A673 (cell line): ENCODE measurements at regions not wholly inside any gene's neighbourhood (a gene's known extent, or its start where the extent isn't known, plus 50 kb on each side); places are given as distances from the start of the nearest gene placed in this dataset.

Experiments
- BruUV-seq: library from RNA; stranded (reverse); fragments of 400-500 nt; replicated peaks from 2 replicates; lab custom pipeline; 2021; lab: Mats Ljungman, UMichigan
- CTCF ChIA-PET: fragments of 300-600 bp; sonication (Branson Sonifier 250); formaldehyde crosslinking; loops from one replicate; lab custom pipeline; 2022; ENCODE audit warnings: antibody characterized with exemption; lab: Charles Lee
- POLR2A ChIA-PET: fragments of 300-600 bp; sonication (Branson Sonifier 250); formaldehyde crosslinking; loops from one replicate; lab custom pipeline; 2022; ENCODE audit warnings: antibody characterized with exemption; ENCODE audit not compliant: low non-redundant PET; lab: Charles Lee
- DNase-seq: peaks from one replicate; pipeline ENCODE4 v3.0.0-alpha.2; 2015; ENCODE audit warnings: low spot score
- H3K27ac ChIP-seq: fragments of 200-600 bp; sonication (generic); 2 replicates; pipeline ENCODE4 v1.5.1; 2016; ENCODE audit warnings: mixed run types, low read depth, mild to moderate bottlenecking, mixed read lengths, antibody characterized with exemption, low read length; ENCODE audit not compliant: poor library complexity, severe bottlenecking
- H3K27me3 ChIP-seq: fragments of 200-600 bp; sonication (generic); replicated peaks from 2 replicates; pipeline ENCODE4 v1.6.1; 2017; ENCODE audit warnings: mixed run types, low read depth, mild to moderate bottlenecking, mixed read lengths, antibody characterized with exemption, low read length; ENCODE audit not compliant: insufficient read depth, poor library complexity
- H3K36me3 ChIP-seq: fragments of 200-600 bp; sonication (generic); 2 replicates; pipeline ENCODE4 v1.6.1; 2016; ENCODE audit warnings: mixed run types, mild to moderate bottlenecking, mixed read lengths, antibody characterized with exemption, low read length; ENCODE audit not compliant: insufficient read depth, poor library complexity, severe bottlenecking
- H3K4me1 ChIP-seq: fragments of 200-600 bp; sonication (generic); 2 replicates; pipeline ENCODE4 v1.6.1; 2017; ENCODE audit warnings: mixed run types, mild to moderate bottlenecking, mixed read lengths, antibody characterized with exemption, low read length; ENCODE audit not compliant: insufficient read depth, poor library complexity, severe bottlenecking
- H3K4me3 ChIP-seq: fragments of 200-600 bp; sonication (generic); 2 replicates; pipeline ENCODE4 v1.5.1; 2016; ENCODE audit warnings: low read depth, mixed run types, mild to moderate bottlenecking, mixed read lengths, low read length; ENCODE audit not compliant: poor library complexity, severe bottlenecking
- H3K9me3 ChIP-seq: fragments of 200-600 bp; sonication (generic); 2 replicates; pipeline ENCODE4 v1.6.1; 2016; ENCODE audit warnings: mixed run types, low read depth, mild to moderate bottlenecking, mixed read lengths, antibody characterized with exemption, low read length; ENCODE audit not compliant: poor library complexity, severe bottlenecking
- EZH2 ChIP-seq: fragments of 200-600 bp; sonication (generic); IDR thresholded peaks from 2 replicates; pipeline ENCODE4 v1.6.1; 2017; ENCODE audit warnings: borderline replicate concordance, low read depth, mild to moderate bottlenecking, mixed read lengths, antibody characterized with exemption, low read length; ENCODE audit not compliant: poor library complexity, severe bottlenecking
- intact Hi-C: fragments of 100-400 bp; cut with micrococcal nuclease; formaldehyde crosslinking; loops from one replicate; pipeline ENCODE4 v1.10.0; 2022; ENCODE audit not compliant: unreplicated experiment
- TF ChIP-seq, protein P1 (sequence below): fragments of 300-800, 200-600 bp; sonication (generic); conservative IDR thresholded peaks from 2 replicates; pipeline ENCODE4 v1.5.1; 2017; ENCODE audit warnings: low read depth, mild to moderate bottlenecking, antibody characterized with exemption, low read length, moderate library complexity, mixed read lengths

DNA sequence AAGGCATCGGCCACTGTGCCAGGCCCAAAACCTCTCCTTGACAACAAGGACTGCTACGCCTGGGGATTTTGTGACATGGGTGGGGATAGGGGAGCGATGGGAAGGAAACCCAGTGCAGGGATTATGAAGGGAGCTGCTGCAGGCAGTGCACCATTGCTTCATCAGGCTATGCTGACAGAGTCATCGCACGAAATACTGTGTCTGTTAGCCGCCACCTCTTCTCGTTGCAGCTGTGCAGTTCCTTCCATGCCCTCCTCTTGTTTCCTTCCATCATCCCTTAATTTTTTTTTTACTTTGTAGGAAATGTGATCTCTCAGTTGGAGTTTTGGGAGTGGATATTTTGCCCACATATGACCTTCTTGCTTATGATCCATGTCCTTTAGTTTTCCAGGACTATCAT, 178.7 kb downstream of the RFC3 start:
- no peaks in the 10 kb centered on the region for H3K4me1 ChIP-seq
- intact Hi-C loops = no loop called here
- ChIA-PET POLR2A (no interaction called here), CTCF (no interaction called here)
- H3K36me3 ChIP-seq = no peaks in the 10 kb centered on the region
- BruUV-seq = no TSS peak
- H3K27ac ChIP-seq = no peak overlapping the region
- TF ChIP-seq, protein P1, sequence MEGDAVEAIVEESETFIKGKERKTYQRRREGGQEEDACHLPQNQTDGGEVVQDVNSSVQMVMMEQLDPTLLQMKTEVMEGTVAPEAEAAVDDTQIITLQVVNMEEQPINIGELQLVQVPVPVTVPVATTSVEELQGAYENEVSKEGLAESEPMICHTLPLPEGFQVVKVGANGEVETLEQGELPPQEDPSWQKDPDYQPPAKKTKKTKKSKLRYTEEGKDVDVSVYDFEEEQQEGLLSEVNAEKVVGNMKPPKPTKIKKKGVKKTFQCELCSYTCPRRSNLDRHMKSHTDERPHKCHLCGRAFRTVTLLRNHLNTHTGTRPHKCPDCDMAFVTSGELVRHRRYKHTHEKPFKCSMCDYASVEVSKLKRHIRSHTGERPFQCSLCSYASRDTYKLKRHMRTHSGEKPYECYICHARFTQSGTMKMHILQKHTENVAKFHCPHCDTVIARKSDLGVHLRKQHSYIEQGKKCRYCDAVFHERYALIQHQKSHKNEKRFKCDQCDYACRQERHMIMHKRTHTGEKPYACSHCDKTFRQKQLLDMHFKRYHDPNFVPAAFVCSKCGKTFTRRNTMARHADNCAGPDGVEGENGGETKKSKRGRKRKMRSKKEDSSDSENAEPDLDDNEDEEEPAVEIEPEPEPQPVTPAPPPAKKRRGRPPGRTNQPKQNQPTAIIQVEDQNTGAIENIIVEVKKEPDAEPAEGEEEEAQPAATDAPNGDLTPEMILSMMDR = no peak
- no peak for TF ChIP-seq EZH2
- H3K4me3 ChIP-seq = no peak overlapping the region
- no peaks in the 10 kb centered on the region for H3K9me3 ChIP-seq
- no peak for DNase-seq
- no peaks in the 10 kb centered on the region for H3K27me3 ChIP-seq

- intact Hi-C loops = no loop called here
- no peaks in the 10 kb centered on the region for H3K9me3 ChIP-seq
- BruUV-seq = no TSS peak
- H3K4me1 ChIP-seq = no peaks in the 10 kb centered on the region
- ChIA-PET CTCF (no interaction called here), POLR2A (no interaction called here)
- H3K4me3 ChIP-seq = no peak overlapping the region
- no peaks in the 10 kb centered on the region for H3K27me3 ChIP-seq
- H3K36me3 ChIP-seq = no peaks in the 10 kb centered on the region
- TF ChIP-seq EZH2 = no peak
- H3K27ac ChIP-seq = no peak overlapping the region
- no peak for DNase-seq
Observed at GRCh38 chr13:33997574-33997973, 179.6 kb downstream of the RFC3 start.

- intact Hi-C loops = no loop called here
- ChIA-PET POLR2A (no interaction called here), CTCF (no interaction called here)
- no TSS peak for BruUV-seq
- TF ChIP-seq, protein P1 = no peak
- no peak for TF ChIP-seq EZH2
- Histone ChIP-seq H3K4me3 (no peak overlapping the region), H3K36me3 (no peaks in the 10 kb centered on the region), H3K27ac (no peak overlapping the region), H3K4me1 (no peaks in the 10 kb centered on the region), H3K9me3 (no peaks in the 10 kb centered on the region), H3K27me3 (no peaks in the 10 kb centered on the region)
- no peak for DNase-seq
Observed at GRCh38 chr13:33999811-34000605, 182.1 kb downstream of the RFC3 start.

DNA sequence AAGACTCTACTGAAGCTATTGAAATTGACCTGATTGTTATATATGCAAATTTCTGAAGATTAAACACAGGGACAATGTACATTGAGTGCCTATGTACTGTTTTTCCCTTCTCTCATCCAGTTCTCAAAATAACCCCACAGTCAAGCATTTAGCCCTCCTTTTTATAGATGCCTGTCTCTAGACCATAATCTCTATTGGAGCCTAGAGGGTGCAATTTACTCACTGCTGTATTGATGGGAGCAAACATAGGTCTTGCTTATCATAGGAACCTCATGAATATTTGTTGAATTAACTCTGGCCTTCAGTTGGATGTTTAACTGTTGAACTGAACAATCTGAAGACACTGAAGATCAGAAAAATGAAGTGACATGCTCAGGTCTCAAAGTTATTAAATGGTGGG, 183.0 kb downstream of the RFC3 start:
- no peaks in the 10 kb centered on the region for H3K27me3 ChIP-seq
- CTCF ChIA-PET = no interaction called here
- DNase-seq = no peak
- no TSS peak for BruUV-seq
- no peak overlapping the region for H3K4me3 ChIP-seq
- POLR2A ChIA-PET = no interaction called here
- H3K9me3 ChIP-seq = no peaks in the 10 kb centered on the region
- no peaks in the 10 kb centered on the region for H3K36me3 ChIP-seq
- no peaks in the 10 kb centered on the region for H3K4me1 ChIP-seq
- intact Hi-C loops = no loop called here
- no peak overlapping the region for H3K27ac ChIP-seq
- TF ChIP-seq, protein P1 = no peak
- no peak for TF ChIP-seq EZH2
